ENCODE measurements at regions not wholly inside any gene's neighbourhood (a gene's known extent, or its start where the extent isn't known, plus 50 kb on each side); places are given as distances from the start of the nearest gene placed in this dataset.

- TF ChIP-seq CTCF (IDR thresholded peaks at IDR 0.05), result peak in 4 of 6 experiments; percentile 10 to 44 (median 34)
- no peak for TF ChIP-seq POLR2A (IDR thresholded peaks at IDR 0.05)
Observed at GRCh38 chr14:82855912-82856391, 1322.3 kb upstream of the SEL1L start.
